Calu3 (cell line): ENCODE measurements at regions not wholly inside any gene's neighbourhood (a gene's known extent, or its start where the extent isn't known, plus 50 kb on each side); places are given as distances from the start of the nearest gene placed in this dataset.

Experiments used
- BruUV-seq: library from RNA; stranded (reverse); fragments of 400-500 nt; replicated peaks from 2 replicates; lab custom pipeline; 2021; lab: Mats Ljungman, UMichigan
- CTCF ChIA-PET: fragments of 300-600 bp; sonication (Branson Sonifier 250); formaldehyde crosslinking; loops from one replicate; lab custom pipeline; 2022; ENCODE audit warnings: antibody characterized with exemption; lab: Charles Lee
- DNase-seq: peaks from one replicate; pipeline ENCODE4 v3.0.0; 2022
- H3K27ac Mint-ChIP-seq: one replicate; pipeline ENCODE4 v1.8.0; 2022; ENCODE audit warnings: mixed read lengths; ENCODE audit not compliant: unreplicated experiment
- H3K27me3 Mint-ChIP-seq: one replicate; pipeline ENCODE4 v1.8.0; 2022; ENCODE audit warnings: mixed read lengths; ENCODE audit not compliant: unreplicated experiment
- H3K36me3 Mint-ChIP-seq: one replicate; pipeline ENCODE4 v1.8.0; 2022; ENCODE audit warnings: mild to moderate bottlenecking, moderate library complexity, mixed read lengths; ENCODE audit not compliant: insufficient read depth, unreplicated experiment
- H3K4me1 Mint-ChIP-seq: one replicate; pipeline ENCODE4 v1.8.0; 2022; ENCODE audit warnings: mild to moderate bottlenecking, low read depth, mixed read lengths; ENCODE audit not compliant: unreplicated experiment
- H3K4me3 Mint-ChIP-seq: one replicate; pipeline ENCODE4 v1.8.0; 2022; ENCODE audit warnings: mild to moderate bottlenecking, low read depth, moderate library complexity, mixed read lengths; ENCODE audit not compliant: unreplicated experiment
- H3K9me3 Mint-ChIP-seq: one replicate; pipeline ENCODE4 v1.8.0; 2022; ENCODE audit warnings: low read depth, mixed read lengths; ENCODE audit not compliant: unreplicated experiment
- CTCF ChIP-seq: fragments of 200-600 bp; IDR thresholded peaks from one replicate; pipeline ENCODE4 v1.8.0; 2022; ENCODE audit warnings: antibody characterized with exemption; ENCODE audit not compliant: unreplicated experiment
- intact Hi-C: fragments of 100-400 bp; cut with micrococcal nuclease; formaldehyde crosslinking; loops from one replicate; pipeline ENCODE4 v1.10.0; 2022; ENCODE audit not compliant: unreplicated experiment

GRCh38 chr3:127449486-127450212, 140.9 kb downstream of the TPRA1 start:
- no TSS peak for BruUV-seq
- no peak for TF ChIP-seq CTCF
- Mint-ChIP-seq H3K36me3 (no peaks in the 10 kb centered on the region), H3K4me3 (no peak overlapping the region), H3K9me3 (no peaks in the 10 kb centered on the region), H3K27ac (no peak overlapping the region), H3K27me3 (peaks cover 100% of the 10 kb centered on the region), H3K4me1 (no peaks in the 10 kb centered on the region)
- intact Hi-C loops: loop anchor here (10.0 kb wide), 1 partner anchor 925 kb away; the partner anchor contains the start of gene CHST13
- no peak for DNase-seq
- CTCF ChIA-PET: interaction anchor here (0.6 kb wide), 1 partner anchor 141 kb away, joined by 3 read pairs; no protein-coding TSS in a partner anchor

- BruUV-seq: no TSS peak
- intact Hi-C loops: no loop called here
- no peak overlapping the region for H3K27ac Mint-ChIP-seq
Observed at GRCh38 chr3:127448671-127449070, 141.9 kb downstream of the TPRA1 start.

DNA sequence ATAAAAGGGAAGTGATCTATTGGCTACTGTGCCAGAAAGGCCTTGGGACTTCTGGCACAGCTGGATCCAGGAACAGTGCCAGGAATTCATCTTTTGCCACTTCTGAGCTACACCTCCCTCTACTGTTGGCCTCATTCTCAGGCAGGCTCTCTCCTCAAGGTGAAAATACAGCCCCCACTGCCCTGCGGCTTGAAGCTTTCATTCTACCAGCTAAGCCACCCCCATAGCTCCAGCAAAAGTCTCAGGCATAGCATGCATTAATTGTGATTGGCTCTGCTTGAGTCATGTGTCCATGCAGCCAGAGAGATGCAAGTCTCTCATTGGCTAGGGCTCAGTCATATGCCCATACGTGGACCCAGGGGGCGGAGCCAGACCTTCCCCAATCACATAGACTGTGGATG, 142.4 kb downstream of the TPRA1 start:
- no peaks in the 10 kb centered on the region for H3K9me3 Mint-ChIP-seq

More at GRCh38 chr3:127448671-127449070, 141.9 kb downstream of the TPRA1 start:
- peaks cover 93% of the 10 kb centered on the region for H3K27me3 Mint-ChIP-seq
- DNase-seq: no peak
- TF ChIP-seq CTCF: no peak
- no peaks in the 10 kb centered on the region for H3K9me3 Mint-ChIP-seq
- H3K4me3 Mint-ChIP-seq: no peak overlapping the region
- H3K4me1 Mint-ChIP-seq: no peaks in the 10 kb centered on the region
- no peaks in the 10 kb centered on the region for H3K36me3 Mint-ChIP-seq
- CTCF ChIA-PET: no interaction called here

GRCh38 chr3:127446756-127447155, 143.8 kb downstream of the TPRA1 start:
- no TSS peak for BruUV-seq
- DNase-seq: no peak
- no peak for TF ChIP-seq CTCF
- no peaks in the 10 kb centered on the region for H3K4me1 Mint-ChIP-seq
- H3K9me3 Mint-ChIP-seq: no peaks in the 10 kb centered on the region
- H3K4me3 Mint-ChIP-seq: no peak overlapping the region
- no peaks in the 10 kb centered on the region for H3K36me3 Mint-ChIP-seq
- intact Hi-C loops: no loop called here
- no peak overlapping the region for H3K27ac Mint-ChIP-seq
- H3K27me3 Mint-ChIP-seq: peaks cover 90% of the 10 kb centered on the region
- CTCF ChIA-PET: interaction anchor here (0.8 kb wide), 1 partner anchor 11 kb away, joined by 3 read pairs; no protein-coding TSS in a partner anchor

More for the DNA sequence above, 142.4 kb downstream of the TPRA1 start:
- Mint-ChIP-seq H3K27ac (no peak overlapping the region), H3K4me1 (no peaks in the 10 kb centered on the region), H3K27me3 (peaks cover 90% of the 10 kb centered on the region), H3K4me3 (no peak overlapping the region), H3K36me3 (no peaks in the 10 kb centered on the region)
- no TSS peak for BruUV-seq
- no peak for DNase-seq
- intact Hi-C loops: no loop called here
- CTCF ChIA-PET: no interaction called here
- TF ChIP-seq CTCF: no peak
